ENCODE measurements at regions not wholly inside any gene's neighbourhood (a gene's known extent, or its start where the extent isn't known, plus 50 kb on each side); places are given as distances from the start of the nearest gene placed in this dataset.
A peak's percentile ranks its signal among the peaks of the same experiment; 100 is the strongest.

- Histone ChIP-seq H3K9me3 (ENCODE audit: control insufficient read depth in 3 of 3, low read length in 3 of 3) (no peaks in the 10 kb centered on the region), H3K4me1 (ENCODE audit: control insufficient read depth in 3 of 3, insufficient read depth in 3 of 3, low read length in 3 of 3) (no peaks in the 10 kb centered on the region), H3K9ac (ENCODE audit: low read depth in 1 of 3, low read length in 3 of 3) (no peak overlapping the region), H3K36me3 (ENCODE audit: control insufficient read depth in 3 of 3, insufficient read depth in 3 of 3, low read length in 3 of 3) (no peaks in the 10 kb centered on the region), H3K4me3 (ENCODE audit: low read length in 3 of 3) (no peak overlapping the region), H3K27me3 (ENCODE audit: control insufficient read depth in 3 of 3, insufficient read depth in 3 of 3, low read length in 3 of 3) (no peaks in the 10 kb centered on the region), H3K27ac (ENCODE audit: low read depth, low read length) (no peak overlapping the region)
These were observed 62.1 kb upstream of the RIPOR2 start for GRCh38 chr6:24997905-24998304.

GRCh38 chr6:25002326-25003091, 66.7 kb upstream of the RIPOR2 start:
- Histone ChIP-seq H3K4me3 (ENCODE audit: low read length in 3 of 3) (no peak overlapping the region), H3K27ac (ENCODE audit: low read depth, low read length) (no peak overlapping the region), H3K9me3 (ENCODE audit: control insufficient read depth in 3 of 3, low read length in 3 of 3) (no peaks in the 10 kb centered on the region), H3K9ac (ENCODE audit: low read depth in 1 of 3, low read length in 3 of 3) (no peak overlapping the region), H3K27me3 (ENCODE audit: control insufficient read depth in 3 of 3, insufficient read depth in 3 of 3, low read length in 3 of 3) (no peaks in the 10 kb centered on the region), H3K4me1 (ENCODE audit: control insufficient read depth in 3 of 3, insufficient read depth in 3 of 3, low read length in 3 of 3) (peaks cover 0 to 9% (median 5%) of the 10 kb centered on the region in 3 donors), H3K36me3 (ENCODE audit: control insufficient read depth in 3 of 3, insufficient read depth in 3 of 3, low read length in 3 of 3) (no peaks in the 10 kb centered on the region)

- no peak overlapping the region for H3K9ac ChIP-seq (ENCODE audit: low read depth in 1 of 3, low read length in 3 of 3)
- H3K9me3 ChIP-seq (ENCODE audit: control insufficient read depth in 3 of 3, low read length in 3 of 3): no peaks in the 10 kb centered on the region
- no peaks in the 10 kb centered on the region for H3K36me3 ChIP-seq (ENCODE audit: control insufficient read depth in 3 of 3, insufficient read depth in 3 of 3, low read length in 3 of 3)
- peaks cover 0 to 9% (median 5%) of the 10 kb centered on the region in 3 donors for H3K4me1 ChIP-seq (ENCODE audit: control insufficient read depth in 3 of 3, insufficient read depth in 3 of 3, low read length in 3 of 3)
- no peak overlapping the region for H3K4me3 ChIP-seq (ENCODE audit: low read length in 3 of 3)
- no peaks in the 10 kb centered on the region for H3K27me3 ChIP-seq (ENCODE audit: control insufficient read depth in 3 of 3, insufficient read depth in 3 of 3, low read length in 3 of 3)
- H3K27ac ChIP-seq (ENCODE audit: low read depth, low read length): no peak overlapping the region
These were observed 68.6 kb upstream of the RIPOR2 start for GRCh38 chr6:25004357-25004756.

- no peak overlapping the region for H3K4me3 ChIP-seq (ENCODE audit: low read length in 3 of 3)
- no peak overlapping the region for H3K27ac ChIP-seq (ENCODE audit: low read depth, low read length)
- H3K27me3 ChIP-seq (ENCODE audit: control insufficient read depth in 3 of 3, insufficient read depth in 3 of 3, low read length in 3 of 3): no peaks in the 10 kb centered on the region
- H3K9ac ChIP-seq (ENCODE audit: low read depth in 1 of 3, low read length in 3 of 3): no peak overlapping the region
- H3K36me3 ChIP-seq (ENCODE audit: control insufficient read depth in 3 of 3, insufficient read depth in 3 of 3, low read length in 3 of 3): no peaks in the 10 kb centered on the region
- no peaks in the 10 kb centered on the region for H3K9me3 ChIP-seq (ENCODE audit: control insufficient read depth in 3 of 3, low read length in 3 of 3)
- peaks cover 0 to 9% (median 5%) of the 10 kb centered on the region in 3 donors for H3K4me1 ChIP-seq (ENCODE audit: control insufficient read depth in 3 of 3, insufficient read depth in 3 of 3, low read length in 3 of 3)
These were observed 69.2 kb upstream of the RIPOR2 start for GRCh38 chr6:25005010-25005409.

- Histone ChIP-seq H3K4me1 (ENCODE audit: control insufficient read depth in 3 of 3, insufficient read depth in 3 of 3, low read length in 3 of 3) (peaks cover 0 to 9% (median 5%) of the 10 kb centered on the region in 3 donors), H3K9me3 (ENCODE audit: control insufficient read depth in 3 of 3, low read length in 3 of 3) (no peaks in the 10 kb centered on the region), H3K4me3 (ENCODE audit: low read length in 3 of 3) (no peak overlapping the region), H3K27me3 (ENCODE audit: control insufficient read depth in 3 of 3, insufficient read depth in 3 of 3, low read length in 3 of 3) (no peaks in the 10 kb centered on the region), H3K36me3 (ENCODE audit: control insufficient read depth in 3 of 3, insufficient read depth in 3 of 3, low read length in 3 of 3) (no peaks in the 10 kb centered on the region), H3K27ac (ENCODE audit: low read depth, low read length) (peak overlapping the region; percentile 45), H3K9ac (ENCODE audit: low read depth in 1 of 3, low read length in 3 of 3) (no peak overlapping the region)
These were observed 70.3 kb upstream of the RIPOR2 start for GRCh38 chr6:25006075-25006474.

- Histone ChIP-seq H3K27ac (ENCODE audit: low read depth, low read length) (peak overlapping the region; percentile 45), H3K4me1 (ENCODE audit: control insufficient read depth in 3 of 3, insufficient read depth in 3 of 3, low read length in 3 of 3) (peaks cover 0 to 9% (median 5%) of the 10 kb centered on the region in 3 donors), H3K9ac (ENCODE audit: low read depth in 1 of 3, low read length in 3 of 3) (no peak overlapping the region), H3K9me3 (ENCODE audit: control insufficient read depth in 3 of 3, low read length in 3 of 3) (no peaks in the 10 kb centered on the region), H3K4me3 (ENCODE audit: low read length in 3 of 3) (no peak overlapping the region), H3K27me3 (ENCODE audit: control insufficient read depth in 3 of 3, insufficient read depth in 3 of 3, low read length in 3 of 3) (no peaks in the 10 kb centered on the region), H3K36me3 (ENCODE audit: control insufficient read depth in 3 of 3, insufficient read depth in 3 of 3, low read length in 3 of 3) (no peaks in the 10 kb centered on the region)
These were observed 70.8 kb upstream of the RIPOR2 start for GRCh38 chr6:25006565-25007001.

GRCh38 chr6:25007269-25007699, 71.5 kb upstream of the RIPOR2 start:
- H3K4me3 ChIP-seq (ENCODE audit: low read length in 3 of 3): no peak overlapping the region
- H3K4me1 ChIP-seq (ENCODE audit: control insufficient read depth in 3 of 3, insufficient read depth in 3 of 3, low read length in 3 of 3): peaks cover 0 to 9% (median 5%) of the 10 kb centered on the region in 3 donors
- no peaks in the 10 kb centered on the region for H3K9me3 ChIP-seq (ENCODE audit: control insufficient read depth in 3 of 3, low read length in 3 of 3)
- peak overlapping the region; percentile 45 for H3K27ac ChIP-seq (ENCODE audit: low read depth, low read length)
- H3K9ac ChIP-seq (ENCODE audit: low read depth in 1 of 3, low read length in 3 of 3): no peak overlapping the region
- H3K27me3 ChIP-seq (ENCODE audit: control insufficient read depth in 3 of 3, insufficient read depth in 3 of 3, low read length in 3 of 3): no peaks in the 10 kb centered on the region
- H3K36me3 ChIP-seq (ENCODE audit: control insufficient read depth in 3 of 3, insufficient read depth in 3 of 3, low read length in 3 of 3): no peaks in the 10 kb centered on the region

- Histone ChIP-seq H3K9ac (ENCODE audit: low read depth in 1 of 3, low read length in 3 of 3) (no peak overlapping the region), H3K27ac (ENCODE audit: low read depth, low read length) (no peak overlapping the region), H3K36me3 (ENCODE audit: control insufficient read depth in 3 of 3, insufficient read depth in 3 of 3, low read length in 3 of 3) (no peaks in the 10 kb centered on the region), H3K4me1 (ENCODE audit: control insufficient read depth in 3 of 3, insufficient read depth in 3 of 3, low read length in 3 of 3) (peaks cover 0 to 9% (median 5%) of the 10 kb centered on the region in 3 donors), H3K4me3 (ENCODE audit: low read length in 3 of 3) (no peak overlapping the region), H3K27me3 (ENCODE audit: control insufficient read depth in 3 of 3, insufficient read depth in 3 of 3, low read length in 3 of 3) (no peaks in the 10 kb centered on the region), H3K9me3 (ENCODE audit: control insufficient read depth in 3 of 3, low read length in 3 of 3) (no peaks in the 10 kb centered on the region)
These were observed 73.1 kb upstream of the RIPOR2 start for GRCh38 chr6:25008707-25009392.

- Histone ChIP-seq H3K36me3 (ENCODE audit: control insufficient read depth in 3 of 3, insufficient read depth in 3 of 3, low read length in 3 of 3) (no peaks in the 10 kb centered on the region), H3K27me3 (ENCODE audit: control insufficient read depth in 3 of 3, insufficient read depth in 3 of 3, low read length in 3 of 3) (no peaks in the 10 kb centered on the region), H3K9me3 (ENCODE audit: control insufficient read depth in 3 of 3, low read length in 3 of 3) (no peaks in the 10 kb centered on the region), H3K4me1 (ENCODE audit: control insufficient read depth in 3 of 3, insufficient read depth in 3 of 3, low read length in 3 of 3) (peaks cover 0 to 9% (median 5%) of the 10 kb centered on the region in 3 donors), H3K9ac (ENCODE audit: low read depth in 1 of 3, low read length in 3 of 3) (no peak overlapping the region), H3K27ac (ENCODE audit: low read depth, low read length) (no peak overlapping the region), H3K4me3 (ENCODE audit: low read length in 3 of 3) (no peak overlapping the region)
These were observed 73.6 kb upstream of the RIPOR2 start for GRCh38 chr6:25009393-25009710.

GRCh38 chr6:25010176-25010575, 74.4 kb upstream of the RIPOR2 start:
- no peaks in the 10 kb centered on the region for H3K27me3 ChIP-seq (ENCODE audit: control insufficient read depth in 3 of 3, insufficient read depth in 3 of 3, low read length in 3 of 3)
- no peaks in the 10 kb centered on the region for H3K9me3 ChIP-seq (ENCODE audit: control insufficient read depth in 3 of 3, low read length in 3 of 3)
- no peak overlapping the region for H3K9ac ChIP-seq (ENCODE audit: low read depth in 1 of 3, low read length in 3 of 3)
- H3K4me3 ChIP-seq (ENCODE audit: low read length in 3 of 3): no peak overlapping the region
- no peak overlapping the region for H3K27ac ChIP-seq (ENCODE audit: low read depth, low read length)
- no peaks in the 10 kb centered on the region for H3K36me3 ChIP-seq (ENCODE audit: control insufficient read depth in 3 of 3, insufficient read depth in 3 of 3, low read length in 3 of 3)
- H3K4me1 ChIP-seq (ENCODE audit: control insufficient read depth in 3 of 3, insufficient read depth in 3 of 3, low read length in 3 of 3): peaks cover 0 to 16% (median 5%) of the 10 kb centered on the region in 3 donors

Data from skeletal muscle tissue (tissue), 3 donors.